Fibroblast of villous mesenchyme (primary cell): ENCODE measurements at regions not wholly inside any gene's neighbourhood (a gene's known extent, or its start where the extent isn't known, plus 50 kb on each side); places are given as distances from the start of the nearest gene placed in this dataset.

Experiments used
- DNase-seq: peaks from one replicate; pipeline ENCODE4 v3.0.0-alpha.2; 2010; ENCODE audit warnings: low read depth
- H3K4me3 ChIP-seq: 2 replicates; pipeline ENCODE4 v1.5.1; 2011; ENCODE audit warnings: low read depth, mild to moderate bottlenecking, low read length
- TF ChIP-seq, protein P1 (sequence below): IDR thresholded peaks from 2 replicates; pipeline ENCODE4 v1.5.1; 2012; ENCODE audit warnings: low read depth, mild to moderate bottlenecking, low read length; ENCODE audit not compliant: insufficient read depth

GRCh38 chr5:135648116-135648515, 69.3 kb upstream of the CXCL14 start:
- TF ChIP-seq, protein P1, sequence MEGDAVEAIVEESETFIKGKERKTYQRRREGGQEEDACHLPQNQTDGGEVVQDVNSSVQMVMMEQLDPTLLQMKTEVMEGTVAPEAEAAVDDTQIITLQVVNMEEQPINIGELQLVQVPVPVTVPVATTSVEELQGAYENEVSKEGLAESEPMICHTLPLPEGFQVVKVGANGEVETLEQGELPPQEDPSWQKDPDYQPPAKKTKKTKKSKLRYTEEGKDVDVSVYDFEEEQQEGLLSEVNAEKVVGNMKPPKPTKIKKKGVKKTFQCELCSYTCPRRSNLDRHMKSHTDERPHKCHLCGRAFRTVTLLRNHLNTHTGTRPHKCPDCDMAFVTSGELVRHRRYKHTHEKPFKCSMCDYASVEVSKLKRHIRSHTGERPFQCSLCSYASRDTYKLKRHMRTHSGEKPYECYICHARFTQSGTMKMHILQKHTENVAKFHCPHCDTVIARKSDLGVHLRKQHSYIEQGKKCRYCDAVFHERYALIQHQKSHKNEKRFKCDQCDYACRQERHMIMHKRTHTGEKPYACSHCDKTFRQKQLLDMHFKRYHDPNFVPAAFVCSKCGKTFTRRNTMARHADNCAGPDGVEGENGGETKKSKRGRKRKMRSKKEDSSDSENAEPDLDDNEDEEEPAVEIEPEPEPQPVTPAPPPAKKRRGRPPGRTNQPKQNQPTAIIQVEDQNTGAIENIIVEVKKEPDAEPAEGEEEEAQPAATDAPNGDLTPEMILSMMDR = no peak
- no peak for DNase-seq
- no peak overlapping the region for H3K4me3 ChIP-seq

DNA sequence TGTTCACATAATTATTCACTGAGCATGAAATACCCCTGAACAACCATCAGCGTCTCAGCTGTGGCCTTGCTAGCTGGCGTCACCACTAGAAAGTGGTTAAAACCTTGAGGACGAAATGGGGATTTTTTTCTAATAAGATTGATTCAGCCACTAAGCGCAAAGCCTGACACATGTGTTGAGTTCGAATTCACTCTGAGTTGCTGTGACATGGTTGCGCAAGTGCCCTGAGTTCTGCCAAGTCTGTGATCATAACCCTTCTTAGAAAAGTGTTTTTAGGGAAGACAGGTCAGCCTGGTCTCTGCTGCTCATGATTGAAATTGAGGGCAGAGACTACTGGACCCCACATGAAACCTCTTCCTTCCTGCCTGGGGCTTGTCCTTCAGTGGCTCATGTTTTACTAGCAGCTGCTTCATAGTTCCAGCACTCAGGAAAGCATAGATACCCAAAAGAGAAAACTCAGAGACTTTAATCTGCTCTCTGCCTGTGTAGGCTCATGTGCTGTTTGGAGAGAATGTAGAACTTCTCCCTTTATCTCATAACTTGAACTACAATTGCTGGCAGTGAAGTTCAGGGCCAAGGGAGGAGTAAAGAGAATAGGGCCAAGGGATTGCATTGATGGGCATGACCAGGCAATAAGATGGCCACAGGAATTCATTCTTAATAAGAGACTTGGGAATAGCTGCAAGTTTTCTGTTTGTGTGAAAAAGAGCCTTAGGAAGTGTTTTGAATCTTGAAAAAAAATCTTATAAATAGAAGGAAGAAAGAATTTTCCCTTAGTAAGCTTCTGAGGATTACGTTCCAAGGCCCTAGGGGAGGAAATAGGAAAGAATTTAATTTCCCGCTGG, 66.8 kb upstream of the CXCL14 start:
- no peak overlapping the region for H3K4me3 ChIP-seq
- TF ChIP-seq, protein P1 = no peak
- no peak for DNase-seq

DNA sequence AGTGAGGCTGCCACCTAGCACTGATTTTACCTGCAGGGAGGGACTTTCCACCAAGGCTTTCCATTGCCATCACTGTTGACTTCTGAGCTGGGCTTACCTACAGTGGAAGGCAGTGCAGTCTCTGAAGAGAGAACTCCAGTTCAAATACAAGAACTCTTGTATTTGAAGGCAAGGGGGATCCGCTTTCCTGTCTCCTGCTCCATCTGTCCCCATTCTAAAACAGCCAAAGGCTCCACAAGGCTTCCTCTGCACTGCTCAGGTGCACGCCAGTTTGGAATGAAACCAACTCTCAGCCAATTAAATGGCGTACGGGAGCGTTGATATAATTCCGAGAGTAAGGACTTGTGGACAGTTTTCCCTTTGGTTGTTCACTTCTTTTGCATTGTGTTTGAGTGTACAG, 66.0 kb upstream of the CXCL14 start:
- no peak overlapping the region for H3K4me3 ChIP-seq
- TF ChIP-seq, protein P1 = no peak
- no peak for DNase-seq

DNA sequence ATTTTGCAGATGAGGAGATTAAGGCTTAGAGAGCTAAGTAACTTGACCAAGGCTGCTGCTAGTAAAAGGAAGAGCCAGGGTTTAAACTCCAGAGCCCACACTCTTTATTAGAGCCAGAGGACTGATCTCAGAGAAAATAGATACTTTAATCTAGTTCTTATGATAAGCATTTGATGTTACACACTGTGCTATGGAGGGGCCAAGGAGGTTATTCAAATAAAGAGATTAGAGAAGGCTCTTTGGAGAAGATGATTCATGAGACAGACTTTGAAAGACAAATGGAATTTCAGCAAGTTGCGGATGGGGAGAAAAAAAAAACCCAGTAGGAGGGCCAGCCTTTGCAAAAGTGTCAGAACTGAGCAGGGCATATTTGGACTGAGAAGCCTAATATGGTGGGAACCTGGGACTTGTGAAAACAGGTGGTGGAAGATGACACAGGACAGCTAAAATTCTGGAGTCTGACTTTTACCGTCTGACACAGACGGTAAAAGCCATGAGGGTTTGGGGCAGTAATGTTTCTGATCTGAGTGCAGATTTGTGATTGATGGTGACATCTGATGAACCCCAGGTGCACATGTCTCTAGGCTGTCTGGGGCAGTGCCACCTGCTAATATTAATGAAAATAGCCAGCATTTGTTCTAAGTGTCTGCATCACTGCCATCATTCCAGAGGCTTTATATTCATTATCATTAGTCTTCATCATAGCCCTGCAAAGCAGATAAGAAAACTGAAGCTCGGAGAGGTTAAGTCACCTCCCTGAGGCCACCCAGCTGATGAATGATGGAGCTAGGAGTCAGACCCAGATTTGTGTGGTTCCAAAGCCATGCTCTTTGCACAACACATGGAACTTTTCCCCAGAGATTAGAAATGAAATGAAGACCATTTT, 65.3 kb upstream of the CXCL14 start:
- TF ChIP-seq, protein P1 = no peak
- H3K4me3 ChIP-seq = no peak overlapping the region
- no peak for DNase-seq

GRCh38 chr5:135642934-135643333, 64.1 kb upstream of the CXCL14 start:
- no peak for DNase-seq
- TF ChIP-seq, protein P1 = no peak
- H3K4me3 ChIP-seq = no peak overlapping the region

DNA sequence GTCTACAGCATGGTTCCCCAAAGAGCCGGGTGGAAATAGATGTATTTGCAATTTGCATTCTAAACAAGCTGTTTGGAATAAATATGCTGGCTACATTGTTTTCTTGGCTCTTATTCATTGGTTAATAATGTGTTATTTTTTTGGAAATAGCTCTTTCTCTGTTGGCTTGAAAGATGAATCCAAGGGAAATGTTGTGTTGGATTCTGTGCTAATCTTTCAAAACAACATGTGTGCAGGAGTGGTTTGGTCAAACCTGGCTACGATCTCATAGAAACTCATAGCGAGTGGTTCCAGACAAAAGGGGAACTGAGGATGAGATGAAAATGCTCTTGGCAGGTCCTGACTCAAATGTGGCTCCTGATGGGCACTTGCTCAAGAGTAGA, 63.7 kb upstream of the CXCL14 start:
- DNase-seq = no peak
- TF ChIP-seq, protein P1 = no peak
- H3K4me3 ChIP-seq = no peak overlapping the region
